ENCODE measurements at regions not wholly inside any gene's neighbourhood (a gene's known extent, or its start where the extent isn't known, plus 50 kb on each side); places are given as distances from the start of the nearest gene placed in this dataset.

- TF ChIP-seq EGR1 (IDR thresholded peaks at IDR 0.05; ENCODE audit: borderline replicate concordance, low read depth, low read length) (no peak), EZH2 (IDR thresholded peaks at IDR 0.05; ENCODE audit: low read depth, low read length, severe bottlenecking) (no peak), CREB1 (IDR thresholded peaks at IDR 0.05) (no peak)
These were observed 276.9 kb downstream of the SKAP2 start for GRCh38 chr7:26587536-26587935.
